ENCODE measurements at regions not wholly inside any gene's neighbourhood (a gene's known extent, or its start where the extent isn't known, plus 50 kb on each side); places are given as distances from the start of the nearest gene placed in this dataset.
"Not testable (repeated sequence)": the region's sequence is repeated elsewhere in the genome, so short reads cannot be mapped to it uniquely, and the experiment has no call there.

DNA sequence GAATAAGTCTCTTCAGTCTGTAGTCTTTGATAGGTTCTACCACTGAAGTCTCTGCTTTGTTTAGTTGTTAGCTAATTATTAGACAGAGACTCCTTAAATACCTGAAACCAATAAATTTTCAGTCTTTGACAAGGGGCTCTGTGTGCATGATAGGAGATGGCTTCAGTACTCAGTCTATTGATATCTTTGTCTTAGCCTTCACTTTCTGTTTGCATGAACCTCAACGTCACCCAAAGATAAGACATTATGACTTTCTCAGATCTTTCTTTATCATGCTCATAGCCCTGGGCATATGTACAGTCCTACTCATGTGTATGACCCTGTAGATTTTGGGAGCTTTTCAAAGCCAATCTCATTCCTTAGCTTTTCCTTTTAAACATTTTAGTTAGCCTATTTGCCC is 183.5 kb upstream of the GCFC2 start:
- DNase-seq (ENCODE audit: low spot score) = no peak

DNA sequence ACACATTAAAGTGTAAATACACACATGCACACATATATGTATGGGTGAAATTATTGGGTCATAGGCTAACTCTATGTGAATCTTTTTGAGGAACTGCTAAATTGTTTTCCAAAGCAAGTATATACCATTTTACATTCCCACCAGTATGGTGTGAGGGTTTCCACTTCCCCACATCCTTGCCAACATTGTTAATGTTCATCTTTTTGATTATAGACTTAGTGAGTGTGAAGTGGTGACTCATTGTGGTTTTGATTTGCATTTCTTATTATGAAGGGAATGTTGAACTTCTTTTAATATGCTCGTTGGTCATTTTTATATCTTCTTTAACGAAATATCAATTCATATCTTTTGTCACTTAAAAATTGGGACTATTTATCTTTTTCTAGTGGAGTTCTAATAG is 181.8 kb upstream of the GCFC2 start:
- no peak for DNase-seq (ENCODE audit: low spot score)

DNA sequence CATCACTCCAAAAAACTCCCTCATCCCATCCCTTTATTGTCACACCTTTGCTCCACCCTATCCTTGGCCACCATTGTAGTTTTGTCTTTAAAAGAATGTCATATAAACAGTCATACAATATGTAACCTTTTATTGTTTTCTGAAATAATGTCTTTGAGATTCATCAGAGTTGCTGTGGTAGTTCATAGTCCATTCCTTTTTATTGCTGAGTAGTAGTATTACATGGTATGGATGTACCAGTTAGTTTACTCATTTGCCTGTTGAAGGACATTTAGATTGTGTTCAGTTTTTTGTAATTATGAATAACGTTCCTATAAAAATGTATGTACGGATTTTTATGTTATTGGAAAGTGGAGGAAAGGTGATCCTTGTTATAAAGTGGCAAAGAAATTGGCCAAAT is 171.8 kb upstream of the GCFC2 start:
- no peak for DNase-seq (ENCODE audit: low spot score)

DNA sequence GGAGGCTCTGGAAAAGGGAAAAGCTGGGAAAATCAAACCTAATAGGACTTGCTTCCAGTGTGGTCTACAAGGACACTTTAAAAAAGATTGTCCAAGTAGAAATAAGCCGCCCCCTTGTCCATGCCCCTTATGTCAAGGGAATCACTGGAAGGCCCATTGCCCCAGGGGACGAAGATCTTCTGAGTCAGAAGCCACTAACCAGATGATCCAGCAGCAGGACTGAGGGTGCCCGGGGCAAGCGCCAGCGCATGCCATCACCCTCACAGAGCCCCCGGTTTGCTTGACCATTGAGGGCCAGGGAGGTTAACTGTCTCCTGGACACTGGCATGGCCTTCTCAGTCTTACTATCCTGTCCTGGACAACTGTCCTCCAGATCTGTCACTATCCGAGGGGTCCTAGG is 164.9 kb upstream of the GCFC2 start:
- not testable (repeated sequence) for DNase-seq (ENCODE audit: low spot score)

- DNase-seq (ENCODE audit: low spot score) = not testable (repeated sequence)
These were observed 161.3 kb upstream of the GCFC2 start for GRCh38 chr2:75871762-75872614.

DNA sequence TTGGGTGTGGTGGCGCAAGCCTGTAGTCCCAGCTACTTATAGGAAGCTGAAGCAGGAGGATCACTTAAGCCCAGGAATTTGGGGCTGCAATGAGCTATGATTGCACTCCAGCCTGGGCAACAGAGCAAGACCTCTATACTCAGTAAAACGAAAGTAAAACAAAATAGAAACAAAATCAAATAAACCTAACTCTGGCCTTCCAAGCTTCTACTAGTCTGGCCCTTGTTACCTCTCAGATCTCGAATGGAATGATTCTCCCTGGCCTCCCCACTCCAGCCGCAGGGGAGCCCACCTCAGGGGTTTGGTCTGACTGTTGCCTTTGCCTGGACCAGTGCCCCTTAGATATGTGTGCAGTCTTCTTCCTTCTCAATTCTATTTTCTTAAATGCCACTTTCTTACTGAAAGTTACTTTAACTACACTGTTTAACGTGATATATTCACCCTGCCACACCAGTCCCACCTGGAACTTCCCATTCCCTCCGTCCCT is 160.0 kb upstream of the GCFC2 start:
- DNase-seq (ENCODE audit: low spot score) = no peak

DNA sequence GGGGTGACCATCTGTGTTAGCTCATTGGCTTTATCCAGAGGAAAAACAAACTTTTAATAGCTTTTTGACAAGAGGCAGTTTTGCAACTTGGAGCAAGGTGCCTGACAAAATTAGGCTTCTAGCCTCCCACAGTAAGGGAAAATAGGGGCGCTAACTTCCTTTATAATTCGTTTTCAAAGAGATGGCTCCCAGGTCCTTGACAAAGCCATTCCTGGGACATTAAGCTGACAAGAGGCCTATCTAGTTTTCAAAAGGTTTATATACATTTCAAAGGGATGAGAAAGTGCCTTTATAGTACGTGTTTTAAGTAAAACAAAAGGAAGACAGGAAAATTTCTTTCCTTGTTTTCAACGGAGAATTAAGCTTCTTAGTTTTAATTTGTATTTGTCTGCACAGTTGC is 159.4 kb upstream of the GCFC2 start:
- DNase-seq (ENCODE audit: low spot score) = no peak

GRCh38 chr2:75865702-75866101 is 155.0 kb upstream of the GCFC2 start:
- no peak for DNase-seq (ENCODE audit: low spot score)

- DNase-seq (ENCODE audit: low spot score) = no peak
These were observed 154.4 kb upstream of the GCFC2 start for GRCh38 chr2:75865083-75865482.

DNA sequence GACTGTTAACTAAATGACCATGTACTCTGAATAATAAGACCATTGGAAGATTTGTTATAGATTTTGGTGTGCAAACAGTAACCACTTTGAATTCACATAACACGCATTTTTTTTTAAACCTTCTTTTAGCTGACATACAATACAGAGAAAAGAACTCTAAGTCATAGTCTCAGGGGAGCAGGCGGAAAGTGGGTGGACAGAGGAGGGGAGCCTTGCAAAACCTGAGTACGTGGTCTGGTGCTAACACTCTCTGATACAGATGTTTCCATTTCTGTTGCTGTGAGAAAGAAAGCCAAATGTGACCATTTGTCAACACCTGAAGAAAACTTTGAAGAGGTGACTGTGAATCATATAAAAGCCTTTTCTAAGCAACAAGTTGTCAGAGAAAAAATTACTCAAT is 151.8 kb upstream of the GCFC2 start:
- no peak for DNase-seq (ENCODE audit: low spot score)

- no peak for DNase-seq (ENCODE audit: low spot score)
These were observed 142.7 kb upstream of the GCFC2 start for GRCh38 chr2:75853436-75853835.

- DNase-seq (ENCODE audit: low spot score) = no peak
These were observed 141.9 kb upstream of the GCFC2 start for GRCh38 chr2:75852639-75853038.

GRCh38 chr2:75846683-75847190 is 136.0 kb upstream of the GCFC2 start:
- no peak for DNase-seq (ENCODE audit: low spot score)

- DNase-seq (ENCODE audit: low spot score) = no peak
These were observed 133.9 kb upstream of the GCFC2 start for GRCh38 chr2:75844651-75845050.

DNA sequence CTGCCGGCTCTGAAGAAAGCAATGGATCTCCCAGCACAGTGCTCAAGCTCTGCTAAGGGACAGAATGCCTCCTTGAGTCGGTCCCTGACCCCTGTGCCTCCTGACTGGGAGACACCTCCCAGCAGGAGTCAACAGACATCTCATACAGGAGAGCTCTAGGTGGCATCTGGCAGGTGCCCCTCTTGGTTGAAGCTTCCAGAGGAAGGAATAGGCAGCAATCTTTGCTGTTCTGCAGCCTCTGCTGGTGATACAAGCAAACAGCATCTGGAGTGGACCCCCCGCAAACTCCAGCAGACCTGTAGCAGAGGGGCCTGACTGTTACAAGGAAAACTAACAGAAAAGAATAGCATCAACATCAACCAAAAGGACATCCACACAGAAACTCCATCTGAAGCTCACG is 123.9 kb upstream of the GCFC2 start:
- DNase-seq (ENCODE audit: low spot score) = not testable (repeated sequence)

DNA sequence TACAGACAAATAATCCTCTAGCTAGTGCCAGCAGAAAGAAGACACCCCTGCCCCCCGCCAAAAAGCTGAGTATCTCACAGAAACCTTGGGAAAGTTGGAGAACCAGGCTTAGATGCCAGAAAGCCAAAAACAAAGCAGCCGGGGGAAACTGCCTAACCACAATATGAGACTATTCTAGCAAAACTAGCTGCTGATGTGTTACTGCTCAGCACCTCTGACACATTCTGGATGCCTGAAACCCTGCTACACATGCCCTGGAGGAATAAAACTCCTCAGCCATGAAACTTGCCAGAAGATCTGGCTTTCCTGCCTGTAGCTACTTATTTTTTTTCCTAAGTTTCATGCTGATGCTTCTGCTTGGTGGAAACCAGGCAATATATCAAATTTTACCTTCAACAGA is 122.7 kb upstream of the GCFC2 start:
- no peak for DNase-seq (ENCODE audit: low spot score)

DNA sequence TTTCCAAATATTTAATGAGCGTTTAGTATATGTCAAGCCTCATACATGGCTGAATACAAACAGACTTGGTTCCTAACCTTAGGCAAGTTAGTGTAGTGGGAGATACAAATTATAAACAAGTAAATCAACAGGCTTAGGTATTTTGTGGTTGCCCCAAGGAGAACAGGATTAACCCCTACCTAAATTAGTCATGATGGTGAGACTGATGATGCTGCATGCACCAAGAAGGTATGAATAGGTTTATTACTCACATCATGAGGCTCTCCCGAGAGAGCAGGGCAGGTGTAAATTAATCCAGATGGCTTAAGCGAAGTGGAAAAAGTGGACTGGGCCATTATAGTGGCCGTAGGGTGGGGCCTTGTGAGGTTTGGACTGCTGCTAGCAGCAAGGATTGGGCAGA is 118.1 kb upstream of the GCFC2 start:
- DNase-seq (ENCODE audit: low spot score) = no peak

GRCh38 chr2:75823515-75823914 is 112.8 kb upstream of the GCFC2 start:
- not testable (repeated sequence) for DNase-seq (ENCODE audit: low spot score)

- DNase-seq (ENCODE audit: low spot score) = no peak
These were observed 111.6 kb upstream of the GCFC2 start for GRCh38 chr2:75822336-75822735.

DNA sequence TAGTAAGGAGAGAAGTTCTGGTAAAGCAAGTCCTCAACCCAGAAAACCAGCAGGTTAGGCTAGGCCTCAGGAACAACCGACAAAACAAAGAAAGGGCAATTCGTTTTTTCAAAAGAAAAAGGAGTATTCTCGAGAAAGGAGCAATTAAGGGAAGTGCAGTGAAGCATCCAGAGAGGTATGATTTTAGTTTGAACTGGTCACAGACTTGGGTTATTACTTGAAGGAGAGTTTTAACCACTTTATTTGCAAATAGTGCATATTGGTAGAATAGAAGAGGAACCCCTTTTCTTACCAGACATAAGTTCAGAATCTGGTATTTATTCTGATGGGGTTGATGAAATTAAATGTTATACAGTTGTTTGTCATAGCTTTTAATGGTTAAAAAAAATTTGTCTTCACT is 110.0 kb upstream of the GCFC2 start:
- no peak for DNase-seq (ENCODE audit: low spot score)

GRCh38 chr2:75810611-75811330 is 100.1 kb upstream of the GCFC2 start:
- no peak for DNase-seq (ENCODE audit: low spot score)

DNA sequence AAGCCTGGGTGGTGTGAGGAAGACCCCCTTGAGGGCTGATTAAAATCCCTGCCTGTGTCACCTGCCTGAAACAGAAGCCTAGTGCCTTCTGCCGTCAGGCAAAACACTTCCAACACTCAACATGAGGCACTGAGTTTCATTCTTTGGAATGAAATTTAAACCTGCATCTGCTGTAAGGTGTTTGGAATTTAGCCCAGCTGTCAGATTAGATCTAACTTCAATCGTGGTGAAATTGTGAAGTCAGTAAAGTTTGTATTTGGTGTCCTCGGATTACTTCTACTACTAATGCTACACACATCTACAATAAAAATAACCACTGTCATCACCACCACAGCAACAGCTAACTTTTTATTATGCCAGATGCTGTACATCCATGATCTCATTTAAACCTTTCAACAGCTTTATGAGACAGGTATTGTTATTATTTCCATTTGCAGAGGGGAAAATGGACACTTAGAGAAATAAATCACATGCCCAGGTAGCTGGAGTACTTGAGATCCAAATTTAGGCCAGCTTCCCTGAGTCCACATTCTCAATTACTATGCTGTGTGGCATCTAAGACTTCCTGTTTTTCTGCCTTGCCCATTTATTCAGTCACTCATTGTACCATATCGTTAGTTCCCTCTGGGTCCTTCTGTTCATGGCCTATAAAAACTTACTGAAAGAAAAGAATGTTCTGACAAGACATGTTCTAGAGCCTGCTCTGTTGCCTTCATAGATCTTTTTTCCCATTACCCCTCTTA is 98.2 kb upstream of the GCFC2 start:
- DNase-seq (ENCODE audit: low spot score) = no peak

Measured in GM03348 (cell line).